Common myeloid progenitor, CD34-positive (primary cell): ENCODE measurements at regions not wholly inside any gene's neighbourhood (a gene's known extent, or its start where the extent isn't known, plus 50 kb on each side); places are given as distances from the start of the nearest gene placed in this dataset.

Experiments
- CTCF ChIA-PET: fragments of 350-600 bp; sonication (Branson Sonifier 250); formaldehyde crosslinking; loops from one replicate; lab custom pipeline; 2021; ENCODE audit warnings: antibody characterized with exemption; lab: Charles Lee
- POLR2A ChIA-PET: fragments of 350-600 bp; sonication (Branson Sonifier 250); formaldehyde crosslinking; loops from one replicate; lab custom pipeline; 2021; ENCODE audit warnings: antibody characterized with exemption; lab: Charles Lee
- DNase-seq, 3 donors: peaks; one replicate each; pipeline versions ENCODE4 v3.0.0 to v3.0.0-alpha.2; 2013
- H3K27ac ChIP-seq, 2 experiments: 1 replicate in 1 of 2; 2 replicates in 1 of 2; pipeline ENCODE4 v1.7.0; 2013; ENCODE audit warnings: inconsistent platforms in 2 of 2, low read length in 2 of 2, mild to moderate bottlenecking in 2 of 2, low read depth in 1 of 2, moderate library complexity in 1 of 2; ENCODE audit not compliant: severe bottlenecking in 2 of 2, insufficient read depth in 1 of 2, poor library complexity in 1 of 2
- H3K27me3 ChIP-seq, 5 experiments: replicated peaks in 2 of 5; 1 replicate in 3 of 5; 2 replicates in 2 of 5; pipeline versions ENCODE4 v1.6.1 to v1.7.0; 2013; ENCODE audit warnings: low read length in 4 of 5, mild to moderate bottlenecking in 2 of 5, moderate library complexity in 2 of 5, inconsistent platforms in 1 of 5; ENCODE audit not compliant: insufficient read depth in 5 of 5, control insufficient read depth in 4 of 5
- H3K36me3 ChIP-seq, 4 experiments: 1 replicate in 2 of 4; 2 replicates in 2 of 4; pipeline versions ENCODE4 v1.6.1 to v1.7.0; 2013; ENCODE audit warnings: low read length in 3 of 4, control low read depth in 1 of 4, mild to moderate bottlenecking in 1 of 4; ENCODE audit not compliant: control insufficient read depth in 4 of 4, insufficient read depth in 4 of 4
- H3K4me1 ChIP-seq, 4 experiments: 1 replicate in 3 of 4; 2 replicates in 1 of 4; pipeline versions ENCODE4 v1.6.1 to v1.7.1; 2013; ENCODE audit warnings: low read length in 3 of 4, mild to moderate bottlenecking in 3 of 4, control low read depth in 1 of 4, inconsistent platforms in 1 of 4, moderate library complexity in 1 of 4; ENCODE audit not compliant: control insufficient read depth in 4 of 4, insufficient read depth in 4 of 4; ENCODE audit errors: control extremely low read depth in 1 of 4
- H3K4me3 ChIP-seq, 7 experiments: 1 replicate in 4 of 7; 2 replicates in 3 of 7; pipeline versions ENCODE4 v1.5.1 to v1.7.0; 2013; ENCODE audit warnings: mild to moderate bottlenecking in 7 of 7, low read length in 6 of 7, moderate library complexity in 6 of 7, inconsistent platforms in 2 of 7, low read depth in 2 of 7, control low read depth in 1 of 7; ENCODE audit not compliant: insufficient read depth in 4 of 7, control insufficient read depth in 1 of 7; ENCODE audit errors: extremely low read depth in 1 of 7
- H3K9me3 ChIP-seq, 5 experiments: 1 replicate in 4 of 5; 2 replicates in 1 of 5; pipeline versions ENCODE4 v1.6.1 to v1.7.1; 2013; ENCODE audit warnings: low read length in 4 of 5, mild to moderate bottlenecking in 2 of 5, inconsistent platforms in 1 of 5, low read depth in 1 of 5, moderate library complexity in 1 of 5; ENCODE audit not compliant: control insufficient read depth in 4 of 5, insufficient read depth in 2 of 5; ENCODE audit errors: control extremely low read depth in 1 of 5
- WGBS: methylation state at CpG from one replicate; pipeline ENCODE4 v1.1.5; 2013; ENCODE audit not compliant: insufficient coverage; 5-methylcytosine and 5-hydroxymethylcytosine counted together

DNA sequence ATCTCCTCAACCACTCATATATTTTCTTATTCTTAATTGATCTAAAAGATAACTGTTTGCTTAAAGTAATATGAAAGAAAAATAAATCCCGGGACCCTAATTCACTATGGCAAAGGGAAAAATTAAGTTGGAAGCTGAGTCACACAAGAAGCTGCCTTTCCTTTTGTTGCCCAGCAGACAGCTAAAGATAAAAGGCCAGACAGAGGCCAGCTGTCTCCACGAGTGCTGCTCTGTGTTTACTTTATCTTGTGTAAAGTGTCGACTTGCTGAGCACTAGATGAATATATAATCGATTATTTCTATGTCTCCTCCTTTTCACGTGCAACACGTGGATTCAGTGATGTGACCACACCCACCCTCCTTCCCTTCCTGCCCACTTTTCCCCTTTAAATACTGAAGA, 52.8 kb upstream of the NSMCE3 start:
- Histone ChIP-seq H3K4me1 (no peaks in the 10 kb centered on the region), H3K27ac (no peak overlapping the region), H3K36me3 (no peaks in the 10 kb centered on the region), H3K27me3 (peaks cover 0 to 3% (median 0%) of the 10 kb centered on the region in 5 experiments), H3K9me3 (peaks cover 0 to 5% (median 0%) of the 10 kb centered on the region in 5 experiments), H3K4me3 (no peak overlapping the region)
- WGBS = 86% methylated on average over 4 of the region's 6 CpGs
- DNase-seq = no peak
- ChIA-PET CTCF (no interaction called here), POLR2A (no interaction called here)

GRCh38 chr15:29320420-29320819, 50.8 kb upstream of the NSMCE3 start:
- Histone ChIP-seq H3K4me3 (no peak overlapping the region), H3K36me3 (no peaks in the 10 kb centered on the region), H3K27me3 (peaks cover 0 to 3% (median 0%) of the 10 kb centered on the region in 5 experiments), H3K4me1 (no peaks in the 10 kb centered on the region), H3K9me3 (peaks cover 0 to 4% (median 0%) of the 10 kb centered on the region in 5 experiments), H3K27ac (no peak overlapping the region)
- POLR2A ChIA-PET = no interaction called here
- WGBS = no CpG with 5 or more reads among the region's 1 CpG
- no peak for DNase-seq
- CTCF ChIA-PET = no interaction called here

GRCh38 chr15:29319823-29320222, 50.2 kb upstream of the NSMCE3 start:
- Histone ChIP-seq H3K27me3 (peaks cover 0 to 3% (median 0%) of the 10 kb centered on the region in 5 experiments), H3K4me1 (no peaks in the 10 kb centered on the region), H3K27ac (no peak overlapping the region), H3K36me3 (no peaks in the 10 kb centered on the region), H3K4me3 (no peak overlapping the region), H3K9me3 (peaks cover 0 to 4% (median 0%) of the 10 kb centered on the region in 5 experiments)
- 71% methylated on average over 3 of the region's 3 CpGs for WGBS
- ChIA-PET CTCF (no interaction called here), POLR2A (no interaction called here)
- no peak for DNase-seq
